GM12892 (cell line): ENCODE measurements at regions not wholly inside any gene's neighbourhood (a gene's known extent, or its start where the extent isn't known, plus 50 kb on each side); places are given as distances from the start of the nearest gene placed in this dataset.
"Not testable (repeated sequence)": the region's sequence is repeated elsewhere in the genome, so short reads cannot be mapped to it uniquely, and the experiment has no call there.

ENCODE experiments used
- POLR2A ChIP-seq: IDR thresholded peaks from 2 replicates; pipeline ENCODE4 v1.6.1; 2011; ENCODE audit warnings: low read depth, low read length, control low read depth
- POLR2AphosphoS5 ChIP-seq: IDR thresholded peaks from 2 replicates; pipeline ENCODE4 v1.6.1; 2011; ENCODE audit warnings: low read depth, low read length, control low read depth
- TAF1 ChIP-seq: IDR thresholded peaks from 2 replicates; pipeline ENCODE4 v1.6.1; 2011; ENCODE audit warnings: low read depth, mild to moderate bottlenecking, control low read depth, low read length, borderline replicate concordance

DNA sequence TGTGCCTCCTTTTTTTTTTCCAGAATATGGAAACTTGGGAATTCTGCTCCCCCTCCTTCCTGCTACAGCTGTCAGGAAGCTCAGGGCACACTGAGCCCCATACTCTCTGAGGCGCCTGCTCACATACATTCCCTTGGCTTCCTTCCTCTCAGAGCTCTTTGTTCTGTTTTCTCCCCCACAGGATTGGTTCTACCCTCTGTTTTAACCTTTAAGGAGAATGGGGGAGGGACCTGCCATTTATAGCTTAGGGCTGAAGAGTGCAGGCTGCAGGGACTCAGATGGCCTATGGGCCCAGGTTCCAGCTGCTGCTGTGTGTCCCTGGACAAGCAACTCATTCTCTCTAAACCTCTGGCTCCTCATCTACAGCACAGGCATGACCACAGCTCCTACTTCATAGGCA is 70.7 kb upstream of the HUWE1 start:
- not testable (repeated sequence) for TF ChIP-seq POLR2AphosphoS5, POLR2A, TAF1
